Choroid plexus epithelial cell (primary cell): ENCODE measurements at regions not wholly inside any gene's neighbourhood (a gene's known extent, or its start where the extent isn't known, plus 50 kb on each side); places are given as distances from the start of the nearest gene placed in this dataset.

Experiments used
- DNase-seq: peaks from one replicate; pipeline ENCODE4 v3.0.0-alpha.2; 2010; ENCODE audit warnings: low read depth
- H3K4me3 ChIP-seq: 2 replicates; pipeline ENCODE4 v1.5.1; 2011; ENCODE audit warnings: low read depth, mild to moderate bottlenecking, control low read depth, low read length, moderate library complexity
- CTCF ChIP-seq: conservative IDR thresholded peaks from 2 replicates; pipeline ENCODE4 v1.5.1; 2011; ENCODE audit warnings: low read depth, mild to moderate bottlenecking, control low read depth, inconsistent platforms, low read length, moderate library complexity

DNA sequence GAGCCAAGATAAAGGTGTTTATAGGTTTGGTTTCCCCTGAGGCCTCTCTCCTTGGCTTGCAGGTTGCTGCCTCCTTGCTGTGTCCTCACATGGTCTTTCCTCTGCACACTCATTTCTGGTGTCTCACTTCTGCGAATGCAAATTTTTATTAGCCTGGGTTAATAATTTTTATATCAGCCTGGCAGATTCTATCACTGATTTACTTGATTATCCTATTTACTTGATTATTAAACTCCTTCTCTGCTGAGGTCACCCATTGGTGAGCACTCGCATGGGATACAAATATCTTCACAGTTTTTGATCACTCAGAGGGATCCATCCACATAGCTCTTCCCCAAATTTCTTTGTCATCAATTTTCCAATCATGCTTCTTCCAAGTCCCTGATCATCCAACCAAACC, 90.9 kb upstream of the IGLL5 start:
- TF ChIP-seq CTCF, result no peak
- H3K4me3 ChIP-seq, result no peak overlapping the region
- DNase-seq, result no peak

- TF ChIP-seq CTCF, result no peak
- no peak overlapping the region for H3K4me3 ChIP-seq
- no peak for DNase-seq
Measured at GRCh38 chr22:22798232-22798616, 89.4 kb upstream of the IGLL5 start.

- no peak for TF ChIP-seq CTCF
- H3K4me3 ChIP-seq, result no peak overlapping the region
- DNase-seq, result no peak
Measured at GRCh38 chr22:22798716-22799115, 88.9 kb upstream of the IGLL5 start.

DNA sequence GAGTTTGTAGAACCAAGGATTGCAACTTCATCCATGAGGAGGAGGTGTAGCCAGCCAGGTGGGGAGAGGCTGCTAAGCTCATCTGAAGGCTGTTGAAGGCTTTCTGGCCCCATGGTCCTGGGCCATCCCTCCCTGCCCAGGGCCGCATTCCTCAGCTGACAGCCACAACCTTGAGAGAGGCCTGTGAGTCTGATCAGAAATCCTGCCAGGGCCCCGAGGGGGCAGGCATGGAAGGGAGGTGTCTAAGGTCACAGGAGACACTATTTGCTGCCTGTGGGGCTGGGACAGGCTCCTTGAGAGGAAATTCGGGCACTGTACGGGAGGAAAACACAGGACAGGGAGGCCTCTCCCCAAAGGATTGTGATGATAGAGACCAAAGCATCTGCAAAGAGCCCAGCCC, 88.1 kb upstream of the IGLL5 start:
- DNase-seq, result no peak
- TF ChIP-seq CTCF, result no peak
- no peak overlapping the region for H3K4me3 ChIP-seq

DNA sequence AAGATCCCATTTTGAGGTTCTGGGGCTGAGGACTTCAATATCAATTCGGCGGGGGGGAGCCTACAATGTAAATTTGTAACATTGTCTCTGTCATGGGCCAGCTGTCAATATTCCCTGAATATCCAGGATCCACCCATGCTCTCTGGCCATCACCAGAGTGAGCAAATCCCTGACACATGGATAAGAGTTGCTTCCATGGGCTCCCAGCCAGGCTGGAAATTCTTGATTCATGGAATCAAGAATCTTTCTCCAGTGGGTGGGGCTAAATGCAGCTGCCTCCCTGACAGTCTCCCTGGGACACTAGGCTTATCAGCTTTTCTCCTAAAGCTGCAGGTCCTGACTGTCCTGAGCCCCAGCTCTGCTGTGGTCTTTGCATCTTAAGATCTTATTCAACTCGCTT, 86.9 kb upstream of the IGLL5 start:
- TF ChIP-seq CTCF, result no peak
- H3K4me3 ChIP-seq, result no peak overlapping the region
- no peak for DNase-seq

GRCh38 chr22:22802339-22802970, 85.2 kb upstream of the IGLL5 start:
- TF ChIP-seq CTCF, result peak; percentile 35
- peak; percentile 3 for DNase-seq
- H3K4me3 ChIP-seq, result no peak overlapping the region

- TF ChIP-seq CTCF, result no peak
- H3K4me3 ChIP-seq, result no peak overlapping the region
- no peak for DNase-seq
Measured at GRCh38 chr22:22803285-22803853, 84.2 kb upstream of the IGLL5 start.
